OCI-LY1 (cell line): ENCODE measurements at regions not wholly inside any gene's neighbourhood (a gene's known extent, or its start where the extent isn't known, plus 50 kb on each side); places are given as distances from the start of the nearest gene placed in this dataset.

ENCODE experiments used
- H2AFZ ChIP-seq: fragments of 200-600 bp; sonication (generic), shearing (Covaris generic); 2 replicates; pipeline ENCODE4 v1.6.0; 2014; ENCODE audit warnings: antibody characterized with exemption, mild to moderate bottlenecking, low read length
- H3F3A ChIP-seq: fragments of 200-600 bp; sonication (generic), shearing (Covaris generic); 2 replicates; pipeline ENCODE4 v1.6.0; 2014; ENCODE audit warnings: mild to moderate bottlenecking, antibody characterized with exemption, low read length, moderate library complexity; ENCODE audit not compliant: insufficient read depth
- H3K27ac ChIP-seq: fragments of 200-600 bp; sonication (generic); 2 replicates; pipeline ENCODE4 v1.5.1; 2014; ENCODE audit warnings: low read length, mixed run types, mild to moderate bottlenecking, low read depth; ENCODE audit not compliant: poor library complexity, severe bottlenecking
- H3K27me3 ChIP-seq: fragments of 200-600 bp; sonication (generic); 2 replicates; pipeline ENCODE4 v1.6.0; 2014; ENCODE audit warnings: antibody characterized with exemption, mild to moderate bottlenecking, low read length, moderate library complexity; ENCODE audit not compliant: insufficient read depth
- H3K36me3 ChIP-seq: fragments of 200-600 bp; sonication (generic); 2 replicates; pipeline ENCODE4 v1.6.1; 2014; ENCODE audit warnings: mild to moderate bottlenecking, antibody characterized with exemption, low read length, moderate library complexity, mixed read lengths; ENCODE audit not compliant: insufficient read depth
- H3K4me1 ChIP-seq: fragments of 200-600 bp; sonication (generic); 2 replicates; pipeline ENCODE4 v1.5.1; 2014; ENCODE audit warnings: mild to moderate bottlenecking, low read length, moderate library complexity; ENCODE audit not compliant: insufficient read depth, severe bottlenecking
- H3K4me2 ChIP-seq: fragments of 200-600 bp; sonication (generic), shearing (Covaris generic); 2 replicates; pipeline ENCODE4 v1.6.1; 2014; ENCODE audit warnings: low read length
- H3K4me3 ChIP-seq: fragments of 200-600 bp; sonication (generic); 2 replicates; pipeline ENCODE4 v1.5.1; 2014; ENCODE audit warnings: low read length, low read depth, mild to moderate bottlenecking, mixed read lengths; ENCODE audit not compliant: poor library complexity, severe bottlenecking
- H3K79me2 ChIP-seq: fragments of 200-600 bp; shearing (Covaris generic); 2 replicates; pipeline ENCODE4 v1.6.1; 2016; ENCODE audit warnings: mixed run types, low read length, mixed read lengths; ENCODE audit not compliant: insufficient read depth
- H3K9ac ChIP-seq: fragments of 200-600 bp; sonication (generic), shearing (Covaris generic); 2 replicates; pipeline ENCODE4 v1.6.1; 2014; ENCODE audit warnings: mild to moderate bottlenecking, low read length, mixed read lengths
- H3K9me2 ChIP-seq: fragments of 200-600 bp; sonication (generic), shearing (Covaris generic); 2 replicates; pipeline ENCODE4 v1.6.1; 2014; ENCODE audit warnings: low read depth, mild to moderate bottlenecking, low read length, mixed read lengths
- H3K9me3 ChIP-seq: fragments of 200-600 bp; shearing (Covaris generic); 2 replicates; pipeline ENCODE4 v1.6.1; 2014; ENCODE audit warnings: low read length, mixed read lengths
- H4K20me1 ChIP-seq: fragments of 200-600 bp; sonication (generic), shearing (Covaris generic); 2 replicates; pipeline ENCODE4 v1.6.0; 2016; ENCODE audit warnings: mild to moderate bottlenecking, low read length; ENCODE audit not compliant: insufficient read depth
- EZH2 ChIP-seq: fragments of 200-600 bp; sonication (generic), shearing (Covaris generic); IDR thresholded peaks from 2 replicates; pipeline ENCODE4 v1.8.0; 2017; ENCODE audit warnings: borderline replicate concordance, mixed run types, mild to moderate bottlenecking, antibody characterized with exemption, low read length, moderate library complexity, mixed read lengths
- TF ChIP-seq, protein P1 (sequence below): fragments of 200-600 bp; sonication (generic), shearing (Covaris generic); IDR thresholded peaks from 2 replicates; pipeline ENCODE4 v1.5.1; 2017; ENCODE audit warnings: mild to moderate bottlenecking, antibody characterized with exemption, low read length, moderate library complexity, mixed read lengths

DNA sequence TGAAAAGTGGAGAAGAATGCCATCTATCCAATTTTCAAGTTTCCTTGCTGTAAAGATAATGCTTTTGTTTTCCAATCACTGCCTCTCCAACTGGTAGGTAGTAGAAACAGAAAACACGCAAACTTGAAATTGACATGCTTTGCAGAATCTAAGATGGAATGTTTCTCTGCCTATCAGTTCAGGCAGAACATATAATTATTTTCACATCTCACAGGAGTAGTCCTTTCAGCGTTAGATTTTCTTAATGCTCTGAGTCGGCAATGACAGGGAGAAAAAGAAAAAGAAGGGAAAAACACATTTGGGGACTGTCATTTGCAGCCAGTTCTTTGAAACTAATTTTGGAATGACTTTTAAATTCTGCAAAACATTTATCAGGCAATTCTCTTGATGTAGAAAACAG is 818.7 kb upstream of the PTPRD start:
- no peaks in the 10 kb centered on the region for H3K79me2 ChIP-seq
- TF ChIP-seq, protein P1, sequence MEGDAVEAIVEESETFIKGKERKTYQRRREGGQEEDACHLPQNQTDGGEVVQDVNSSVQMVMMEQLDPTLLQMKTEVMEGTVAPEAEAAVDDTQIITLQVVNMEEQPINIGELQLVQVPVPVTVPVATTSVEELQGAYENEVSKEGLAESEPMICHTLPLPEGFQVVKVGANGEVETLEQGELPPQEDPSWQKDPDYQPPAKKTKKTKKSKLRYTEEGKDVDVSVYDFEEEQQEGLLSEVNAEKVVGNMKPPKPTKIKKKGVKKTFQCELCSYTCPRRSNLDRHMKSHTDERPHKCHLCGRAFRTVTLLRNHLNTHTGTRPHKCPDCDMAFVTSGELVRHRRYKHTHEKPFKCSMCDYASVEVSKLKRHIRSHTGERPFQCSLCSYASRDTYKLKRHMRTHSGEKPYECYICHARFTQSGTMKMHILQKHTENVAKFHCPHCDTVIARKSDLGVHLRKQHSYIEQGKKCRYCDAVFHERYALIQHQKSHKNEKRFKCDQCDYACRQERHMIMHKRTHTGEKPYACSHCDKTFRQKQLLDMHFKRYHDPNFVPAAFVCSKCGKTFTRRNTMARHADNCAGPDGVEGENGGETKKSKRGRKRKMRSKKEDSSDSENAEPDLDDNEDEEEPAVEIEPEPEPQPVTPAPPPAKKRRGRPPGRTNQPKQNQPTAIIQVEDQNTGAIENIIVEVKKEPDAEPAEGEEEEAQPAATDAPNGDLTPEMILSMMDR, result no peak
- no peak for TF ChIP-seq EZH2
- H3K9me3 ChIP-seq, result no peaks in the 10 kb centered on the region
- H3K27ac ChIP-seq, result no peak overlapping the region
- H3F3A ChIP-seq, result no peaks in the 10 kb centered on the region
- no peaks in the 10 kb centered on the region for H3K4me1 ChIP-seq
- no peak overlapping the region for H3K4me3 ChIP-seq
- no peaks in the 10 kb centered on the region for H3K36me3 ChIP-seq
- no peak overlapping the region for H3K4me2 ChIP-seq
- no peaks in the 10 kb centered on the region for H3K27me3 ChIP-seq
- H3K9ac ChIP-seq, result no peak overlapping the region
- H3K9me2 ChIP-seq, result no peaks in the 10 kb centered on the region
- no peak overlapping the region for H2AFZ ChIP-seq
- H4K20me1 ChIP-seq, result no peaks in the 10 kb centered on the region

DNA sequence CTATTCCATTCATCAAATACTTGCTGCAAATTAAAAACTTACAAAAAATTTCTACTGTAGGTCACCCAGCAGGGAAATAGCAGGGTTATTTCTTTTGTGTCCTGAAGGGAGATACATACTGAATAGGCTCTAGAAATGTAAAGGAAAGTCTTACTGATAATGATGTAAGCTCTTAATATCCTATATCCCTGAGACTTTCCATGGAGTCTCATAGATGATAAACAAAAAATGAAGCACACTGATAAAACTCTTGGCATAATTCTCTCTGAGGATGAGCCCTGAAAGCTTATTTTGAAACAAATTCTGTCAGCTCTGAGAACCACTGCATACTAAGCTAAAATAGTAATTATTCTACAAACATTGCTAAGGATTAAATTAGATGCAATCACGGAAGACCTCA is 819.6 kb upstream of the PTPRD start:
- Histone ChIP-seq H3K4me3 (no peak overlapping the region), H3K79me2 (no peaks in the 10 kb centered on the region), H2AFZ (no peak overlapping the region), H3K27me3 (no peaks in the 10 kb centered on the region), H3K4me1 (no peaks in the 10 kb centered on the region), H4K20me1 (no peaks in the 10 kb centered on the region), H3K27ac (no peak overlapping the region), H3K9me3 (no peaks in the 10 kb centered on the region), H3K9me2 (no peaks in the 10 kb centered on the region), H3K4me2 (no peak overlapping the region), H3F3A (no peaks in the 10 kb centered on the region), H3K36me3 (no peaks in the 10 kb centered on the region), H3K9ac (no peak overlapping the region)
- TF ChIP-seq EZH2, result no peak
- TF ChIP-seq, protein P1, result no peak

DNA sequence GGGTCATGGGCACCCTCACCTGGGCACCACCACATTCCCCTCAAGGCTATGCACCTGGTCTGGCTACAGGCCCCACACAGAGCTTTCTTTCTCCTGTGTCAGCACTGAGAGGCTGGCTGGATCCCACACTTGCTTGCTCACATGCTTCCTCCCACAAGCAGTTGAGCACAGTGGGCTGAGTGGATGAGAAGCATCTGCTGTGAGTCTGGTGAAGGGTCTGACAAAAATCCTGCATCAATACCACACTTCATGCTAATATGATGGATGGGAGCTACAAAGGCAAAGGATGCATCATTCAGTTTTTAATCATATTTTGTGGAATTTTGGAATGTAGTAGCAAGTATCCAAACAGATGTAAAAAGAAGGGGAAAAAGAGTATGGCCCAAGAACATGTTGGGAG is 830.8 kb upstream of the PTPRD start:
- TF ChIP-seq, protein P1, result no peak
- no peak for TF ChIP-seq EZH2
- Histone ChIP-seq H3K9ac (no peak overlapping the region), H3K4me1 (no peaks in the 10 kb centered on the region), H2AFZ (no peak overlapping the region), H3K4me3 (no peak overlapping the region), H3K4me2 (no peak overlapping the region), H3K27me3 (no peaks in the 10 kb centered on the region), H3K79me2 (no peaks in the 10 kb centered on the region), H3K9me3 (no peaks in the 10 kb centered on the region), H4K20me1 (no peaks in the 10 kb centered on the region), H3K27ac (no peak overlapping the region), H3K9me2 (no peaks in the 10 kb centered on the region), H3F3A (no peaks in the 10 kb centered on the region), H3K36me3 (no peaks in the 10 kb centered on the region)
